Epithelial cell of proximal tubule (primary cell): ENCODE measurements at regions not wholly inside any gene's neighbourhood (a gene's known extent, or its start where the extent isn't known, plus 50 kb on each side); places are given as distances from the start of the nearest gene placed in this dataset.

Source experiments
- DNase-seq: peaks from one replicate; pipeline ENCODE4 v3.0.0-alpha.2; 2011; ENCODE audit warnings: low read depth
- H3K4me3 ChIP-seq: 2 replicates; pipeline ENCODE4 v1.5.1; 2011; ENCODE audit warnings: low read depth, mild to moderate bottlenecking, low read length
- CTCF ChIP-seq: conservative IDR thresholded peaks from 2 replicates; pipeline ENCODE4 v1.5.1; 2012; ENCODE audit warnings: low read depth, mild to moderate bottlenecking, low read length

GRCh38 chr22:27616033-27616432, 185.5 kb downstream of the MN1 start:
- no peak for TF ChIP-seq CTCF
- DNase-seq = no peak
- no peak overlapping the region for H3K4me3 ChIP-seq

- DNase-seq = no peak
- no peak overlapping the region for H3K4me3 ChIP-seq
- TF ChIP-seq CTCF = peak; percentile 37
Measured at GRCh38 chr22:27617214-27617881, 184.2 kb downstream of the MN1 start.

GRCh38 chr22:27620367-27621154, 181.0 kb downstream of the MN1 start:
- TF ChIP-seq CTCF = no peak
- DNase-seq = no peak
- no peak overlapping the region for H3K4me3 ChIP-seq

GRCh38 chr22:27621486-27622070, 180.0 kb downstream of the MN1 start:
- no peak for TF ChIP-seq CTCF
- H3K4me3 ChIP-seq = no peak overlapping the region
- DNase-seq = no peak

DNA sequence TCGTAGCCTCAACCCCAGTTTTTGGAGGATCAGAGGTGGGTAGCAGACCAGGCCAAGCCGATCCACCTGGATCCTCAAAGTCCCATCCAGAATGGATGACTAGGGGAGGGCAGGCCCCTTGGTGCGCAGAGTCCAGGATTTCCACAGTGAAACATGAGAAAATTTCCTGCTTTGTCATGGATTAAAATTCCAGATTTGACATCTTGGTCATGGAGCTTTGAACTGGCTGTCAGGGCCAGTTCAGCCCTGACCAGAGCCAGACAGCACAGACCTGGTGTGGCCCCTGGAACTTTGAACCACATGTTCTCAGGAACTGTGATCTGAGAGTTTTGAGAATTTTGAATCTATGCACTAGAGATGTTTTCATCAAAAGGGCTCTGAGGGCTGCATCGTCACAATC, 177.5 kb downstream of the MN1 start:
- TF ChIP-seq CTCF = no peak
- H3K4me3 ChIP-seq = no peak overlapping the region
- DNase-seq = no peak

GRCh38 chr22:27624705-27625104, 176.9 kb downstream of the MN1 start:
- H3K4me3 ChIP-seq = no peak overlapping the region
- DNase-seq = no peak
- no peak for TF ChIP-seq CTCF
